Adrenal gland (tissue), 9 donors: ENCODE measurements at regions not wholly inside any gene's neighbourhood (a gene's known extent, or its start where the extent isn't known, plus 50 kb on each side); places are given as distances from the start of the nearest gene placed in this dataset.

Source experiments
- DNase-seq, 7 donors: peaks; one replicate each; pipeline ENCODE4 v3.0.0-alpha.2; 2019 to 2020
- H3K27ac ChIP-seq, 5 donors: fragments of 200-600 bp; sonication (generic) in 4 of 5; 1 replicate in 3 of 5; 2 replicates in 2 of 5; pipeline versions ENCODE4 v1.5.1 to v1.8.0; 2016 to 2020; ENCODE audit warnings: mild to moderate bottlenecking in 1 of 5
- H3K27me3 ChIP-seq: fragments of 200-600 bp; 2 replicates; pipeline ENCODE4 v1.8.0; 2021
- H3K36me3 ChIP-seq, 2 donors: fragments of 200-600 bp; replicated peaks in 1 of 2; 1 replicate in 1 of 2; 2 replicates in 1 of 2; pipeline versions ENCODE4 v1.5.1 to v1.8.0; 2018 to 2022
- H3K4me1 ChIP-seq, 2 donors: fragments of 200-600 bp; replicated peaks in 1 of 2; 1 replicate in 1 of 2; 2 replicates in 1 of 2; pipeline versions ENCODE4 v1.5.1 to v1.8.0; 2018 to 2021
- H3K4me3 ChIP-seq, 4 donors: fragments of 200-600 bp; sonication (generic) in 3 of 4; one replicate each; pipeline ENCODE4 v1.5.1; 2016 to 2018
- H3K9me3 ChIP-seq, 3 donors: fragments of 200-600 bp; sonication (generic) in 1 of 3; replicated peaks in 1 of 3; 1 replicate in 2 of 3; 2 replicates in 1 of 3; pipeline versions ENCODE4 v1.5.1 to v1.8.0; 2016 to 2021
- CTCF ChIP-seq, 6 experiments: fragments of 450-650 bp in 4 of 6; fragments of 200-600 bp in 2 of 6; sonication (generic) in 1 of 6; IDR thresholded peaks; 1 replicate in 5 of 6; 2 replicates in 1 of 6; pipeline versions ENCODE4 v1.5.1 to v1.8.0; 2016 to 2021; ENCODE audit warnings: antibody characterized with exemption in 6 of 6, mild to moderate bottlenecking in 2 of 6, moderate library complexity in 1 of 6
- POLR2A ChIP-seq, 2 donors: fragments of 450-650 bp; IDR thresholded peaks; one replicate each; pipeline ENCODE4 v1.6.1; 2017; ENCODE audit warnings: antibody characterized with exemption in 2 of 2, mild to moderate bottlenecking in 2 of 2, moderate library complexity in 1 of 2
- WGBS, 4 donors: extraction: QIAGEN DNeasy Blood & Tissue Kit in 2 of 4; methylation state at CpG; one replicate each; pipeline versions ENCODE4 v1.1.5 to v1.1.7; 2013 to 2017; 5-methylcytosine and 5-hydroxymethylcytosine counted together
- intact Hi-C, 2 donors: fragments of 100-400 bp; cut with DNase I; formaldehyde crosslinking; loops; one replicate each; pipeline versions ENCODE4 v1.14.1 to v1.15.0; 2022 to 2023
- donor health status: healthy with polysubstance abuse.
- donor health status: Bipolar disorder and iron deficiency.
- donor health status: DM: yes; HTN: yes; CAD: no.
- donor health status: DM: no; HTN: no; CAD: no.
- donor health status: DM: no; HTN: no; CAD: no.

- no peaks in the 10 kb centered on the region for H3K9me3 ChIP-seq
- H3K27me3 ChIP-seq = no peaks in the 10 kb centered on the region
- no peak overlapping the region for H3K27ac ChIP-seq
- no peak overlapping the region for H3K4me3 ChIP-seq
- DNase-seq = no peak
- TF ChIP-seq POLR2A (IDR thresholded peaks at IDR 0.05) (no peak), CTCF (IDR thresholded peaks at IDR 0.05) (no peak)
- intact Hi-C loops = no loop called here
- H3K36me3 ChIP-seq = no peaks in the 10 kb centered on the region
- H3K4me1 ChIP-seq = no peaks in the 10 kb centered on the region
- 46 to 76% (median 59%) methylated on average over 3 of the region's 3 CpGs for WGBS, 4 donors
These were observed 767.3 kb downstream of the C4orf33 start for GRCh38 chr4:129863206-129863605.

GRCh38 chr4:129883996-129884395 lies 788.0 kb downstream of the C4orf33 start:
- Histone ChIP-seq H3K4me3 (no peak overlapping the region), H3K9me3 (no peaks in the 10 kb centered on the region), H3K27me3 (no peaks in the 10 kb centered on the region), H3K4me1 (no peaks in the 10 kb centered on the region), H3K27ac (no peak overlapping the region), H3K36me3 (no peaks in the 10 kb centered on the region)
- WGBS, 4 donors = 54 to 69% (median 68%) methylated on average over 3 of the region's 3 CpGs
- intact Hi-C loops = no loop called here
- no peak for TF ChIP-seq POLR2A (IDR thresholded peaks at IDR 0.05)
- no peak for TF ChIP-seq CTCF (IDR thresholded peaks at IDR 0.05)
- DNase-seq = no peak

- intact Hi-C loops = no loop called here
- DNase-seq = no peak
- H3K4me3 ChIP-seq = no peak overlapping the region
- no peaks in the 10 kb centered on the region for H3K4me1 ChIP-seq
- H3K27me3 ChIP-seq = no peaks in the 10 kb centered on the region
- TF ChIP-seq CTCF (IDR thresholded peaks at IDR 0.05) (no peak), POLR2A (IDR thresholded peaks at IDR 0.05) (no peak)
- H3K36me3 ChIP-seq = no peaks in the 10 kb centered on the region
- no peak overlapping the region for H3K27ac ChIP-seq
- WGBS, 4 donors = 63 to 81% (median 74%) methylated on average over 2 of the region's 2 CpGs
- no peaks in the 10 kb centered on the region for H3K9me3 ChIP-seq
These were observed 801.2 kb downstream of the C4orf33 start for GRCh38 chr4:129897111-129897510.

- Histone ChIP-seq H3K27me3 (no peaks in the 10 kb centered on the region), H3K27ac (no peak overlapping the region), H3K9me3 (no peaks in the 10 kb centered on the region), H3K4me1 (no peaks in the 10 kb centered on the region), H3K4me3 (no peak overlapping the region), H3K36me3 (no peaks in the 10 kb centered on the region)
- intact Hi-C loops = no loop called here
- no peak for DNase-seq
- TF ChIP-seq POLR2A (IDR thresholded peaks at IDR 0.05) = no peak
- TF ChIP-seq CTCF (IDR thresholded peaks at IDR 0.05) = no peak
- WGBS, 4 donors = 48 to 58% (median 55%) methylated on average over 3 of the region's 3 CpGs
These were observed 803.9 kb downstream of the C4orf33 start for GRCh38 chr4:129899849-129900248.
